K562 (cell line): ENCODE measurements at regions not wholly inside any gene's neighbourhood (a gene's known extent, or its start where the extent isn't known, plus 50 kb on each side); places are given as distances from the start of the nearest gene placed in this dataset.

Experiments
- ATAC-seq: fragments of 200-7000 bp; cut with Tn5 transposase; 3 replicates; pipeline ENCODE4 v1.9.1; 2020; ENCODE audit warnings: moderate library complexity
- BruUV-seq: library from RNA; stranded (reverse); fragments of 400-500 nt; replicated peaks from 2 replicates; lab custom pipeline; 2021; lab: Mats Ljungman, UMichigan
- CTCF ChIA-PET: fragments of 300-600 bp; formaldehyde crosslinking; extraction: SDS; loops from one replicate; lab custom pipeline; 2021; ENCODE audit warnings: low intra/inter-chr PET ratio; lab: Yijun Ruan, JAX
- POLR2A ChIA-PET: fragments of 300-600, 350-650 bp; sonication (Branson Sonifier 250); formaldehyde crosslinking; extraction: SDS; loops from one replicate; lab custom pipeline; 2021; ENCODE audit warnings: antibody characterized with exemption, inconsistent platforms; lab: Yijun Ruan, JAX
- DNase-seq, 4 experiments: peaks; one replicate each; pipeline versions ENCODE4 v3.0.0 to v3.0.0-alpha.2; 2011 to 2018; ENCODE audit warnings: low spot score in 3 of 4, mixed read lengths in 3 of 4; ENCODE audit errors: extremely low read depth in 1 of 4
- FAIRE-seq: peaks from 2 replicates; lab custom pipeline; 2011; peaks lifted over from hg19 to GRCh38; lab: Jason Lieb, UNC
- H2AFZ ChIP-seq: 2 replicates; pipeline ENCODE4 v1.6.0; 2011; ENCODE audit warnings: low read depth, low read length, control low read depth, inconsistent platforms
- H3K27ac ChIP-seq: fragments of 200-600 bp; 3 replicates; pipeline ENCODE4 v1.8.0; 2011; ENCODE audit warnings: low read depth, mild to moderate bottlenecking, control low read depth, inconsistent platforms, low read length, moderate library complexity, mixed read lengths; ENCODE audit errors: extremely low read depth
- H3K27me3 ChIP-seq, 2 experiments: fragments of 300-600 bp in 1 of 2; 2 replicates in 1 of 2; 3 replicates in 1 of 2; pipeline versions ENCODE4 v1.6.0 to v1.8.0; 2011; ENCODE audit warnings: inconsistent platforms in 2 of 2, low read length in 2 of 2, mild to moderate bottlenecking in 1 of 2, mixed read lengths in 1 of 2, moderate library complexity in 1 of 2; ENCODE audit not compliant: control insufficient read depth in 2 of 2, insufficient read depth in 2 of 2
- H3K36me3 ChIP-seq: fragments of 300-600 bp; 3 replicates; pipeline ENCODE4 v1.8.0; 2011; ENCODE audit warnings: mild to moderate bottlenecking, low read length, inconsistent platforms; ENCODE audit not compliant: control insufficient read depth, insufficient read depth
- H3K4me1 ChIP-seq, 2 experiments: fragments of 200-600 bp in 1 of 2; replicated peaks in 1 of 2; 2 replicates in 1 of 2; 3 replicates in 1 of 2; pipeline versions ENCODE4 v1.5.1 to v1.8.0; 2011; ENCODE audit warnings: inconsistent platforms in 2 of 2, low read length in 2 of 2, mild to moderate bottlenecking in 1 of 2, mixed read lengths in 1 of 2, moderate library complexity in 1 of 2; ENCODE audit not compliant: control insufficient read depth in 2 of 2, insufficient read depth in 2 of 2
- H3K4me2 ChIP-seq: 2 replicates; pipeline ENCODE4 v1.6.1; 2011; ENCODE audit warnings: low read length, control low read depth, inconsistent platforms, mixed read lengths; ENCODE audit not compliant: insufficient read depth
- H3K4me3 ChIP-seq: fragments of 200-600 bp; sonication (generic), shearing (Covaris generic); 2 replicates; pipeline ENCODE4 v1.5.1; 2016; ENCODE audit warnings: control low read depth, inconsistent platforms
- H3K79me2 ChIP-seq: fragments of 200-600 bp; 3 replicates; pipeline ENCODE4 v1.8.0; 2011; ENCODE audit warnings: low read length, inconsistent platforms; ENCODE audit not compliant: control insufficient read depth, insufficient read depth
- H3K9ac ChIP-seq, 2 experiments: 2 replicates each; pipeline versions ENCODE4 v1.6.0 to v1.6.1; 2011; ENCODE audit warnings: low read depth in 2 of 2, low read length in 2 of 2, control low read depth in 1 of 2, inconsistent platforms in 1 of 2, mild to moderate bottlenecking in 1 of 2, mixed read lengths in 1 of 2; ENCODE audit not compliant: insufficient read depth in 1 of 2
- H3K9me1 ChIP-seq: one replicate; pipeline ENCODE4 v1.6.0; 2011; ENCODE audit warnings: inconsistent platforms, mild to moderate bottlenecking, low read length, moderate library complexity; ENCODE audit not compliant: control insufficient read depth, insufficient read depth
- H3K9me3 ChIP-seq: replicated peaks from 2 replicates; pipeline ENCODE4 v1.5.1; 2011; ENCODE audit warnings: low read depth, low read length, inconsistent platforms; ENCODE audit not compliant: control insufficient read depth, insufficient read depth
- H4K20me1 ChIP-seq: replicated peaks from 2 replicates; pipeline ENCODE4 v1.6.1; 2011; ENCODE audit warnings: low read length, inconsistent platforms, mixed read lengths; ENCODE audit not compliant: control insufficient read depth, insufficient read depth
- ATF6 ChIP-seq: sonication (generic); formaldehyde crosslinking; IDR thresholded peaks from 2 replicates; pipeline ENCODE4 v1.4.0; 2020; ENCODE audit warnings: mild to moderate bottlenecking, missing genetic modification reagents
- E2F8 ChIP-seq: fragments of 450-650 bp; IDR thresholded peaks from 2 replicates; pipeline ENCODE4 v1.7.1; 2018; ENCODE audit warnings: mild to moderate bottlenecking, low read depth; ENCODE audit not compliant: partially characterized antibody
- RNF2 ChIP-seq: sonication (generic); IDR thresholded peaks from 2 replicates; pipeline ENCODE4 v1.6.1; 2016
- SMAD4 ChIP-seq: fragments of 250-450 bp; sonication (Bioruptor Pico); conservative IDR thresholded peaks from 2 replicates; pipeline ENCODE4 v1.8.0; 2021; ENCODE audit warnings: inconsistent platforms, mild to moderate bottlenecking, moderate library complexity
- TCF7 ChIP-seq: sonication (generic); IDR thresholded peaks from 2 replicates; pipeline ENCODE4 v1.6.1; 2016; ENCODE audit warnings: antibody characterized with exemption, borderline replicate concordance
- YY1 ChIP-seq, 3 experiments: IDR thresholded peaks; 2 replicates each; pipeline ENCODE4 v1.6.1; 2011; ENCODE audit warnings: low read length in 2 of 3, mild to moderate bottlenecking in 2 of 3, moderate library complexity in 2 of 3, borderline replicate concordance in 1 of 3, control low read depth in 1 of 3, low read depth in 1 of 3; ENCODE audit not compliant: insufficient read depth in 3 of 3, insufficient replicate concordance in 2 of 3, control insufficient read depth in 1 of 3, insufficient read length in 1 of 3; ENCODE audit errors: extremely low read depth in 1 of 3
- ZKSCAN1 ChIP-seq: fragments of 150-350 bp; IDR thresholded peaks from 2 replicates; pipeline ENCODE4 v1.6.1; 2016; ENCODE audit warnings: low read depth, low read length
- ZNF165 ChIP-seq: fragments of 250-450 bp; sonication (Bioruptor Pico); IDR thresholded peaks from 2 replicates; pipeline ENCODE4 v1.4.0; 2020; ENCODE audit warnings: borderline replicate concordance
- ZNF449 ChIP-seq: fragments of 250-450 bp; sonication (Bioruptor Pico); IDR thresholded peaks from 2 replicates; pipeline ENCODE4 v1.8.0; 2022; ENCODE audit warnings: moderate library complexity, mild to moderate bottlenecking, inconsistent platforms
- ZNF76 ChIP-seq: fragments of 250-450 bp; sonication (Bioruptor Pico); IDR thresholded peaks from 2 replicates; pipeline ENCODE4 v1.4.0; 2020; ENCODE audit warnings: mild to moderate bottlenecking, moderate library complexity, borderline replicate concordance
- WGBS: fragments of 100-300 bp; shearing (Covaris generic); methylation state at CpG from one replicate; pipeline ENCODE4 v1.1.6; 2016; ENCODE audit warnings: low coverage, mixed read lengths; ENCODE audit not compliant: insufficient coverage; ENCODE audit errors: missing lambda C conversion rate; 5-methylcytosine and 5-hydroxymethylcytosine counted together
- in situ Hi-C: fragments of 300-500 bp; cut with MboI; formaldehyde crosslinking; loops from 4 replicates; pipeline ENCODE4 v1.15.0; 2018; ENCODE audit warnings: inconsistent platforms, mixed read lengths
- intact Hi-C: fragments of 100-400 bp; cut with micrococcal nuclease; formaldehyde crosslinking; loops from 2 replicates; pipeline ENCODE4 v1.14.2; 2022

GRCh38 chr2:188220535-188220934 lies 71.1 kb upstream of the GULP1 start:
- 63% methylated on average over 1 of the region's 2 CpGs for WGBS
- BruUV-seq = no TSS peak
- Histone ChIP-seq H3K4me2 (no peak overlapping the region), H3K27ac (no peak overlapping the region), H3K9me1 (no peaks in the 10 kb centered on the region), H3K27me3 (no peaks in the 10 kb centered on the region), H2AFZ (no peak overlapping the region), H3K9me3 (no peaks in the 10 kb centered on the region), H3K36me3 (no peaks in the 10 kb centered on the region), H3K4me3 (no peak overlapping the region), H3K4me1 (no peaks in the 10 kb centered on the region), H4K20me1 (no peaks in the 10 kb centered on the region), H3K9ac (no peak overlapping the region), H3K79me2 (no peaks in the 10 kb centered on the region)
- FAIRE-seq = no peak
- POLR2A ChIA-PET = no interaction called here
- intact Hi-C loops = no loop called here
- no peak for DNase-seq
- no peak for ATAC-seq
- TF ChIP-seq TCF7 (no peak), ZNF165 (CRISPR knock-in tag) (no peak), RNF2 (no peak)
- CTCF ChIA-PET = no interaction called here
- in situ Hi-C loops = no loop called here

GRCh38 chr2:188227713-188228112 lies 64.0 kb upstream of the GULP1 start:
- FAIRE-seq (no peak), ATAC-seq (no peak), DNase-seq (no peak)
- no peak overlapping the region for H3K9ac ChIP-seq
- no peak overlapping the region for H3K27ac ChIP-seq
- H4K20me1 ChIP-seq = no peaks in the 10 kb centered on the region
- intact Hi-C loops = no loop called here
- no peaks in the 10 kb centered on the region for H3K79me2 ChIP-seq
- ChIA-PET POLR2A (no interaction called here), CTCF (no interaction called here)
- H3K36me3 ChIP-seq = no peaks in the 10 kb centered on the region
- WGBS = 91% methylated on average over 6 of the region's 8 CpGs
- H3K4me3 ChIP-seq = no peak overlapping the region
- H3K27me3 ChIP-seq = no peaks in the 10 kb centered on the region
- no peaks in the 10 kb centered on the region for H3K9me1 ChIP-seq
- H2AFZ ChIP-seq = no peak overlapping the region
- H3K4me1 ChIP-seq = no peaks in the 10 kb centered on the region
- no peaks in the 10 kb centered on the region for H3K9me3 ChIP-seq
- in situ Hi-C loops = no loop called here
- no peak overlapping the region for H3K4me2 ChIP-seq
- BruUV-seq = no TSS peak
- TF ChIP-seq SMAD4 (CRISPR knock-in tag) (no peak), E2F8 (no peak), ZNF76 (CRISPR knock-in tag) (no peak), ZNF449 (no peak), ATF6 (CRISPR knock-in tag) (no peak), YY1 (IDR thresholded peaks at IDR 0.05; ENCODE audit: borderline replicate concordance in 1 of 3, control insufficient read depth in 1 of 3, extremely low read depth in 1 of 3, insufficient read depth in 3 of 3, insufficient read length in 1 of 3, insufficient replicate concordance in 2 of 3, low read depth in 1 of 3, low read length in 2 of 3) (no peak), ZKSCAN1 (no peak)
